Activated T-helper 2 cell treated with anti-CD3 and anti-CD28 coated beads, Interferon-gamma antibody, Interleukin-2, Interleukin-4, amounts not matched to agents 10 μg/mL and 5 μg/mL and 100 μg/mL, durations not matched to agents 14 hours and 24 hours and 36 hours (primary cell): ENCODE measurements at regions not wholly inside any gene's neighbourhood (a gene's known extent, or its start where the extent isn't known, plus 50 kb on each side); places are given as distances from the start of the nearest gene placed in this dataset.
A peak's percentile ranks its signal among the peaks of the same experiment; 100 is the strongest.

Experiments used
- DNase-seq: peaks from one replicate; pipeline ENCODE4 v3.0.0; 2021; ENCODE audit warnings: low spot score
- H3K27ac Mint-ChIP-seq: one replicate; pipeline ENCODE4 v1.8.0; 2021; ENCODE audit warnings: mixed read lengths
- H3K27me3 Mint-ChIP-seq: one replicate; pipeline ENCODE4 v1.8.0; 2021; ENCODE audit warnings: low read depth, mixed read lengths
- H3K36me3 Mint-ChIP-seq: one replicate; pipeline ENCODE4 v1.8.0; 2021; ENCODE audit warnings: low read depth, mixed read lengths
- H3K4me1 Mint-ChIP-seq: one replicate; pipeline ENCODE4 v1.8.0; 2021; ENCODE audit warnings: low read depth, mixed read lengths
- H3K4me3 Mint-ChIP-seq: one replicate; pipeline ENCODE4 v1.8.0; 2021; ENCODE audit warnings: low read depth, mild to moderate bottlenecking, moderate library complexity, mixed read lengths
- H3K9me3 Mint-ChIP-seq: one replicate; pipeline ENCODE4 v1.8.0; 2021; ENCODE audit warnings: mixed read lengths
- intact Hi-C: fragments of 100-400 bp; cut with micrococcal nuclease; formaldehyde crosslinking; loops from one replicate; pipeline ENCODE4 v1.15.1; 2023

DNA sequence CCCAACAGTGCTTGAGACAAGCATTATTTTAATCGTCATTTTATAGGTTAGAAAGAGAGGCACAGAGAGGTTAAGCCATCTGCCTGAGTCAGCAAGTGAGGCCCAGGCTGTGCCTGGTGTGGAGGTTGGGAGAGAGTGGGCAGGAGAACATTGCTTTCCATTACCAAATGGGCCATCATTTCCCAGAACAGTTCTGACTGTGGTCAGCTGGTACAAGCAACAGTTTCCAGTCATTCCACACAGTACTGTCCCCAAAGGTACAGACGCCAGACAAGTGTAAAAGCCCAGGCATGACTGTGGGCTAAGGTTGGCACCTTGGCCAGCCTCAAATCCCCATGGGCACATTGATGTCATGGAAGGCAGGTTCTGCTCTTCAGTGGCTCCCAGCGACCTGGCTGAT, 98.2 kb upstream of the LCLAT1 start:
- H3K9me3 Mint-ChIP-seq: no peaks in the 10 kb centered on the region
- no peak overlapping the region for H3K4me3 Mint-ChIP-seq
- no peak for DNase-seq
- H3K27me3 Mint-ChIP-seq: no peaks in the 10 kb centered on the region
- no peaks in the 10 kb centered on the region for H3K36me3 Mint-ChIP-seq
- H3K27ac Mint-ChIP-seq: peak overlapping the region; percentile 44
- intact Hi-C loops: no loop called here
- H3K4me1 Mint-ChIP-seq: peaks cover 11% of the 10 kb centered on the region

DNA sequence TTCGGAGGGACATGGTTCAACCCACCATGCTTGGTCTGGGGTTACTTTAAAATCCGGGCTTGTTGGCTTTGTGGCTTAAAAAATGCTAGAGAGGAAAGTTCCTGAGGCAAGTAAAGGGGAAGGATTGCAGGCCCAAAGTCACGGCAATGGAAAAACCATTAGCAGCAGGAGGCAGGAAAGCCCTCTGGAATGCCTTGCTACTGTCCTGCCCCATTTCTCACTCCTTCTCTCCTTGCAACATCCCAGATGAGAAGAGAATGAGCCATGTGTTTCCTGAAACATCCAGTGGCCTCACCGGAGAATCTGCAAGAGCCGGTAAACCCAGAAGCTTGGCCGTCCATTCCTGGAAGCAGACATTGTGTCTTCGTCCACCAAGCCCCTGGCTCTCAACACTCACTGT, 97.4 kb upstream of the LCLAT1 start:
- H3K27ac Mint-ChIP-seq: no peak overlapping the region
- H3K9me3 Mint-ChIP-seq: no peaks in the 10 kb centered on the region
- H3K36me3 Mint-ChIP-seq: no peaks in the 10 kb centered on the region
- H3K27me3 Mint-ChIP-seq: no peaks in the 10 kb centered on the region
- H3K4me1 Mint-ChIP-seq: peaks cover 11% of the 10 kb centered on the region
- intact Hi-C loops: no loop called here
- no peak for DNase-seq
- H3K4me3 Mint-ChIP-seq: no peak overlapping the region

DNA sequence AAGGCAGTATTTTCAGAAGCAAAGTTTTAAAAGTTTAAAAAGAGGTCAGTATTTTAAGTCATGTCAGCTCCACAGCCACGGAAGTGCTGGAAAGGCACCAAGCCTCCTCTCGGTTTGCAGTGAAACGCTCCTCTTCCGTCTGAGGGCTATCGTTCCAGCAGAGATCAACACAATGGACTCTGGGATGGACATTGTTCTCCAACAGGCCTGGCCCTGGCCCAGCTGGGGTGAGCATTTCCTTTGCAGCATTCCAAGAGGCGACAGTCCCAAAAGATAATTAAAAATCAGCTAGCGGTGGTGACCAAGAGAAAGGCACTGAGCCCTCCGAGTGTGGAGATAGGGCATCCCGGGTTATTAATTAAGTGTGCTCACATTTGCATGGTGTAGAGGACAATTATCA, 95.9 kb upstream of the LCLAT1 start:
- Mint-ChIP-seq H3K4me3 (no peak overlapping the region), H3K27me3 (no peaks in the 10 kb centered on the region), H3K9me3 (no peaks in the 10 kb centered on the region), H3K27ac (no peak overlapping the region), H3K4me1 (peaks cover 13% of the 10 kb centered on the region), H3K36me3 (no peaks in the 10 kb centered on the region)
- intact Hi-C loops: no loop called here
- no peak for DNase-seq

DNA sequence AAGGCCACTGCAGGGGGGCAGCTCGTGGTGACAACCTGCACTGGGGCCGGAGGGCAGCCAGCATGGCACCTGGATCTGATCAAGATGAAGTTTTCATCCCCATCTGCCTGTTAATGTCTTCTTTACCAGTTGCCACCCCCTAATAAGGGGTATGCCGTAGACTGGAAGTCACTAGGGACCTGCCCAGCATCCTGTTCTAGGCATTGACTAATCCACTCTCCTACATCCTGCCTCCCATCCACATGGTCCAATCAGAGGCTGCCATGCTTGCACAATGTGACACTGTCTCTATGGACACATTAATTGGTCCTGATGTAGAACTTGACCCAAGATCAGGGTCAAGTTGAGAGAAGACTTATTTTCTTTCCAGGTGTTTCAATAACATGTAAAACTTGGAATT, 95.1 kb upstream of the LCLAT1 start:
- H3K27ac Mint-ChIP-seq: no peak overlapping the region
- no peak overlapping the region for H3K4me3 Mint-ChIP-seq
- no peaks in the 10 kb centered on the region for H3K36me3 Mint-ChIP-seq
- intact Hi-C loops: no loop called here
- H3K27me3 Mint-ChIP-seq: no peaks in the 10 kb centered on the region
- DNase-seq: no peak
- peaks cover 13% of the 10 kb centered on the region for H3K4me1 Mint-ChIP-seq
- no peaks in the 10 kb centered on the region for H3K9me3 Mint-ChIP-seq

DNA sequence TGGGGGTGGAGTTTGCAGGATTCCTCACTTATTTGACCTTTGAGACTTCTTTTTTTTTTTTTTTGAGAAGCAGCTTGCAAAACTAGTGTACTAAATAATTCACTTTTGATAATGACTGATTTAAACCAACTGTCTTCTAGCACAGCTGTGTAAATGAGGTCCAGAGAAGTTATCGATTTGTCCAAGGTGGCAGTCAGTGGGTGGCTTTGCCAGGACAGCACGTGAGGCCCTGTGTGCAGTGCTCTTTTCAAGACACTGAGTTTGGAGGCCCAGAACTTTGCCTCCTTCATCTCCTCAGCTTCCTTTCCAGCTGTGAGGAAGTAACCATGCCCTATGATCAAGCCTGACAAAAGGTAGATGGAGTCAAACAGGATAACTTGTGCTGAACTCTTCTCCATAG, 92.9 kb upstream of the LCLAT1 start:
- Mint-ChIP-seq H3K36me3 (no peaks in the 10 kb centered on the region), H3K27ac (no peak overlapping the region), H3K9me3 (no peaks in the 10 kb centered on the region), H3K27me3 (no peaks in the 10 kb centered on the region), H3K4me3 (no peak overlapping the region), H3K4me1 (peaks cover 7% of the 10 kb centered on the region)
- DNase-seq: no peak
- intact Hi-C loops: no loop called here

DNA sequence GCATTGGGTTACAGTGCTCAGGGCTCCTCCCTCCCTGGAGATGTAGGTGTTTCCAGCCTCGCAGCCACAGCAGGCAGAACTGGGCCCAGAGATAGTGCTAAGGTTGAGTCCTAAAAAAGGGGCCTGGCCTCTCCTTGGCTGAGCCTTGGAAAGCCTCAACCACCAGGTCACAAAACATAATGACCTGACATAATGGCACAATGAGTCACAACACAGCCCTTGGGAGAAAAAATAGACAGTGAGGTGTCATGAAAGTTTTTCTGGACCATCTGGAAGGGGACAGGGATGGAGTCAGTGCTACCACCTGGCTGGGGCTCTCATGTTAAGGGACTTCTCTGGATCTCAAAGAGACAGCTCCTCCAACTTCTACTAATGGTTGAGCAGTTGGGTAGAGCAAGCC, 92.4 kb upstream of the LCLAT1 start:
- Mint-ChIP-seq H3K27me3 (no peaks in the 10 kb centered on the region), H3K4me3 (no peak overlapping the region), H3K4me1 (peaks cover 7% of the 10 kb centered on the region), H3K36me3 (no peaks in the 10 kb centered on the region), H3K9me3 (no peaks in the 10 kb centered on the region), H3K27ac (no peak overlapping the region)
- no peak for DNase-seq
- intact Hi-C loops: no loop called here

DNA sequence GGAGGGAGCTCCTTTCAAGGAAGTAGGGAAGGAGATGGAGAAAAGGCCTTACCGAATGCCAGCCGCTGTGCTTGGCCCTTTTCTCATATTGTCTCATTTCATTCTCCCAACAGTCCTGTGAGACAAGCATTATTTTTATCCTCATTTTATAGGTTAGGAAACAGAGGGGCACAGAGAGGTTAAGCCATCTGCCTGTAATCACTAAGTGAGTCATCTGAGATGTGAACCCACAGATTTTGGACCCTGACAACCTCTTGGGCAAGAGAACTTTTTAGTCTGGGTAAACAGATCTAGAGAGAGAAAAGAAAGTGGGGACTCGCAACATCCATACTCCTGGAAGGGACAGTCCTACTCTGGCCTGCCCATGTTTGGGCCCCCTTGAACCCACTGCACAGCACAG, 91.7 kb upstream of the LCLAT1 start:
- peaks cover 7% of the 10 kb centered on the region for H3K4me1 Mint-ChIP-seq
- no peaks in the 10 kb centered on the region for H3K36me3 Mint-ChIP-seq
- no peaks in the 10 kb centered on the region for H3K9me3 Mint-ChIP-seq
- no peaks in the 10 kb centered on the region for H3K27me3 Mint-ChIP-seq
- intact Hi-C loops: no loop called here
- H3K4me3 Mint-ChIP-seq: no peak overlapping the region
- no peak for DNase-seq
- H3K27ac Mint-ChIP-seq: no peak overlapping the region

DNA sequence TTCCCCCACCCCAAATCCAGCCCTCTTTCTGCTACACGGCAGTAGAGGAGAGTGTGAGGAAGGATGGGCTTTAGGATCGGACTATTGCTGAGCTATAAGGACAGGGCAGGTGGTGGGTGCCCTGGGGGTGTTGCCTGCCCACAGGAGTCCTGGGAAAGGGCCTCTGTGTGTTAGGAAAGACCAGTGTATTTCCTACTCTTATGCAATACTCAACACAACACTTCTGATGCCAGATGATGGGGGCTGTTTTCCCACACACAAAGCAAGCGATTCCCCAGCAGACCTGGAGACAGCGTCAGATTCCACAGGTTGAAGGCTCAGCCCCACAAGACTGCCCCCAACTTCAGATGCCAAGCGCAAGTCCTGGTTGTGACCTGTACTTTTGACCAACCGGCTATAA, 91.0 kb upstream of the LCLAT1 start:
- Mint-ChIP-seq H3K4me3 (no peak overlapping the region), H3K27me3 (no peaks in the 10 kb centered on the region), H3K27ac (no peak overlapping the region), H3K4me1 (peaks cover 7% of the 10 kb centered on the region), H3K36me3 (no peaks in the 10 kb centered on the region), H3K9me3 (no peaks in the 10 kb centered on the region)
- DNase-seq: no peak
- intact Hi-C loops: no loop called here

DNA sequence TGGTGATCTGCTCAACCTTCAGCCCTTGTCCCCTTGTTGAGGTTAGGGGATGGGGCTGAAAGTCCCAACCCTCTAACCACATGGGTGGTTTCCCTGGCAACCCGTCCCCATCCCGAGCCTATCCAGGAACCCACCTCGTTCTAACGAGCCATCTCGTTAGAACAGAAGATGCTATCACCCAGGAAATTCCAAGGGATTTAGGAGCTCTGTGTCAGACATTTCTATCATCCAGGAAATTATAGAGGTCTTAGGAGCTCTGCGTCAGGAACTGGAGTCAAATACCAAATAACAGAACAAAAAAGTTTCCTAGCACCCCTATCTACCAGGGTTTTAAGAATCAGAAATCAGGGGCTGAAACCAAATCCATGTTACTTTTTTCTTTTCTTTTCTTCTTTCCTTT, 90.3 kb upstream of the LCLAT1 start:
- Mint-ChIP-seq H3K9me3 (no peaks in the 10 kb centered on the region), H3K4me3 (no peak overlapping the region), H3K4me1 (peaks cover 7% of the 10 kb centered on the region), H3K27ac (no peak overlapping the region), H3K27me3 (no peaks in the 10 kb centered on the region), H3K36me3 (no peaks in the 10 kb centered on the region)
- intact Hi-C loops: no loop called here
- no peak for DNase-seq

DNA sequence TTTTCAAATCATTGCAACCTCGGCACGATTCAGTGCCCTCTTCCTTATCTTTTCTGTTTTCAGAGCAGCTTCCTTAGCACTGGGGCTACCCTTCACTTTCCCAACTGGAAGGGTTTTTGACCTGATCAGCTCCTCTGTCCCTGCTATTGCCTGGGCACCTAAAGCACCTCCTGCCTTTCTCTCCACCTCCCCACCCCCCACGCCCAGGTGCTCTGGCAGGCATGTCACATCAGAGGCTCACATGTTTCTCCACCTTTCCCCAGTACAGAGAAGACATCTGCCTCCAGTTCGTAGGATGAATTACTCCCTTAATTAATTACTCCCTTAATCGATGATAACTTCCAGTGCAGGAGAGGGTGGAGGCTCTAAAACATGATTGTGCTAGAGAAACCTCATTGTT, 88.7 kb upstream of the LCLAT1 start:
- Mint-ChIP-seq H3K4me3 (no peak overlapping the region), H3K4me1 (peaks cover 10% of the 10 kb centered on the region), H3K27me3 (no peaks in the 10 kb centered on the region), H3K9me3 (no peaks in the 10 kb centered on the region), H3K36me3 (no peaks in the 10 kb centered on the region), H3K27ac (no peak overlapping the region)
- intact Hi-C loops: no loop called here
- DNase-seq: no peak

DNA sequence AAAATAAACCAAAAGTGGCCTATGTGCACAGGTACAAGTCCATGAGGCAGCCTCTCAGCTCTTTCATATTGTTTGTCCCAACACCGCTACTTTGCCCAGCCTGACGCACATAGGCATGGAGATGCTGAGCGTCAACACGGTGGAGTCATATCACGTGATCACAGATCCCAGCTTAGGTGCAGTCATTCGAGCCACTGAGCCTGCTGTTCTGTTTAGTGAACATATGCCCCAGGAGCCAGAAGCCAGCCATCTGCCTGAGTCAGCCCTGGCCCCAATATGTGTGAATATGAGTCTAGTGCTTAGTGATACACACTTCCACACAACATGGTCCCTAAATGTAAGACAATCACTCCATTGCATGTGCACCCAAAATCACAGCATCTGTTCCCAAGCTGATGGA, 88.2 kb upstream of the LCLAT1 start:
- H3K36me3 Mint-ChIP-seq: no peaks in the 10 kb centered on the region
- no peak overlapping the region for H3K4me3 Mint-ChIP-seq
- H3K4me1 Mint-ChIP-seq: peaks cover 10% of the 10 kb centered on the region
- no peak for DNase-seq
- no peak overlapping the region for H3K27ac Mint-ChIP-seq
- H3K9me3 Mint-ChIP-seq: no peaks in the 10 kb centered on the region
- H3K27me3 Mint-ChIP-seq: no peaks in the 10 kb centered on the region
- intact Hi-C loops: no loop called here

DNA sequence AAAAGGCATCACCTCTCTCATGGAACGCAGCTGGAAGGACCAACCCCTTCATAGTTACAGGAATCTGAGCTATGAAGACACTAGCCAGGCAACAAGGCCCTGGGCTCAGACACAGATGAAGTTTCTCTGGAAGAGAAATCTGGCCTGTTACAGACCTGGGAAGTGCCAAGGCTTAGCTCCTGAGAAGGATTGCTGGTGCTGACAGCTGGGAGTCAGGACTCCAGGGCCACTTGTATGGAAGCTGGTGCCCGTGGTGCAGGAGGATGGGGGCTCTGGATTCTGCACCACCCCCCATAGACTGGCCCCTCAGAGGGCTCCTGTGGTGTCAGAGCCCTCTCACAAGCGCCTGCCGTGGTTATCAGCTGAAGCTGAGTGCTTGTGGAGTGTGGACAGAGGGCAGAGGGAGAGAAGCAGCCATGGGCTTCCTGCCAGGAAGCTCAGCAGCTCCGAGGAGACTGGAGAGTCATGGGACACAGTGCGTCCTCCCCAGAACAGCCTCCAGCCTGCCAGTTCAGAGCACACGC, 87.3 kb upstream of the LCLAT1 start:
- Mint-ChIP-seq H3K27me3 (no peaks in the 10 kb centered on the region), H3K4me1 (peaks cover 10% of the 10 kb centered on the region), H3K36me3 (no peaks in the 10 kb centered on the region), H3K27ac (no peak overlapping the region), H3K4me3 (no peak overlapping the region), H3K9me3 (no peaks in the 10 kb centered on the region)
- DNase-seq: no peak
- intact Hi-C loops: no loop called here

DNA sequence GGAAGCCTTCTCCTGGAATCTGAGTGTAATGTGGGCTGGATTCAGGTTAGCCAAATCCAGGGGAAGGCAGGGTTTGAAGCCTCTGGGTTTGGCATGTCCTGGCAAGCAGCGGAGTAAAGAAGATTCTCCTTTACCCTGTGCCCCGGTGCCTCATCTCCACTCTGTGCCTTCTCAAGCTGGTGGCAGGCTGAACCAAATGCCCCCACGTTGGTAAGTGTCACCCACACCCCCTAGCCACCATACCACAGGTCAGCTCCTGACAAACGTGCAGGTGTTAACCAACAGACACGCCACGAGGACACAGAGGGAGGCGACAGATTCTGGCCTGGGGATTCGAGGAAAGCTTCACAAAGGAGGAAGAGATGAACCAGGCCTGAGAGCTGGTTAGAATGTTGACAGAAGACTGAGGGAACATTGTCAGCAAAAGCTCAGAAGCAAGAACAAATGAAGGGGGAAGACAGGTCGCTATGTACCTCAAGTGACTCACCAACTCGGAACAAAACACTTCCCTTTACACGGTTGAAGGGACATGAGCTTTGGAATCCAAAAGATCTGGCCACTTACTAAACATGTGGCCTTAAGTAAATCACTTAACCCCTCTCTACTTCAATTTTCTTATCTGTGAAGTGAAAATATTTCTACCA, 85.2 kb upstream of the LCLAT1 start:
- Mint-ChIP-seq H3K4me1 (peaks cover 19% of the 10 kb centered on the region), H3K9me3 (no peaks in the 10 kb centered on the region), H3K4me3 (no peak overlapping the region), H3K27ac (no peak overlapping the region), H3K27me3 (no peaks in the 10 kb centered on the region), H3K36me3 (no peaks in the 10 kb centered on the region)
- DNase-seq: no peak
- intact Hi-C loops: no loop called here
